Breast epithelium (tissue), 3 donors: ENCODE measurements at regions not wholly inside any gene's neighbourhood (a gene's known extent, or its start where the extent isn't known, plus 50 kb on each side); places are given as distances from the start of the nearest gene placed in this dataset.

ENCODE experiments used
- CTCF ChIP-seq, 3 donors: fragments of 450-650 bp; IDR thresholded peaks; one replicate each; pipeline ENCODE4 v1.5.1; 2016 to 2017; ENCODE audit warnings: antibody characterized with exemption in 3 of 3, mild to moderate bottlenecking in 3 of 3, moderate library complexity in 3 of 3
- POLR2A ChIP-seq: fragments of 450-650 bp; IDR thresholded peaks from one replicate; pipeline ENCODE4 v1.6.1; 2016; ENCODE audit warnings: antibody characterized with exemption, mild to moderate bottlenecking, moderate library complexity
- POLR2AphosphoS5 ChIP-seq, 3 donors: sonication (generic); formaldehyde crosslinking; IDR thresholded peaks; one replicate each; pipeline ENCODE4 v1.6.1; 2017; ENCODE audit warnings: antibody characterized with exemption in 3 of 3

- TF ChIP-seq CTCF (IDR thresholded peaks at IDR 0.05) (no peak), POLR2AphosphoS5 (IDR thresholded peaks at IDR 0.05) (no peak), POLR2A (no peak)
Observed at GRCh38 chr10:128985036-128985435, 482.0 kb upstream of the MGMT start.
